ENCODE measurements at regions not wholly inside any gene's neighbourhood (a gene's known extent, or its start where the extent isn't known, plus 50 kb on each side); places are given as distances from the start of the nearest gene placed in this dataset.

DNA sequence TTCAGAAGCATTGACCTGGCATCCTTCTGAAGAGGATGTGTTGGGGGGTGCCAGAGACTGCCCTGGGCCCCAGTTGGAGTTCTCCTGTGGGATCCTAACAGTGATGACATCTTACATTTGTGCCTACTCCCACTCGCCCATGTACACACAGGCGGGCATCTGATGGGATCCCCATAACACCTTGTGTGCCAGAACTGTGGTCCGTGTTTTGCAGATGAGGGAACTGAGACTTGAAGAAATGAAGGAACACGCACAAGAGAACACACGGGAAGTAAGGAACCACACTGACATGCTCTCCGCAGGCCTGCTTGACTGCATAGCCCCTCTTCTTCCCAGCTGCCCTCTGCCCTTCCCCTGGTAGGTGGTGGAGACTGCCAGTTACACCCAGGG lies 255.3 kb downstream of the MYCN start:
- H3K4me1 Mint-ChIP-seq (ENCODE audit: low read depth), result no peaks in the 10 kb centered on the region
- H3K4me3 Mint-ChIP-seq, result no peak overlapping the region
- H3K27me3 Mint-ChIP-seq, result no peaks in the 10 kb centered on the region
- H3K36me3 Mint-ChIP-seq (ENCODE audit: low read depth), result no peaks in the 10 kb centered on the region
- no peak overlapping the region for H3K27ac Mint-ChIP-seq
- intact Hi-C loops (cut with micrococcal nuclease), result no loop called here
- H3K9me3 Mint-ChIP-seq, result no peaks in the 10 kb centered on the region

DNA sequence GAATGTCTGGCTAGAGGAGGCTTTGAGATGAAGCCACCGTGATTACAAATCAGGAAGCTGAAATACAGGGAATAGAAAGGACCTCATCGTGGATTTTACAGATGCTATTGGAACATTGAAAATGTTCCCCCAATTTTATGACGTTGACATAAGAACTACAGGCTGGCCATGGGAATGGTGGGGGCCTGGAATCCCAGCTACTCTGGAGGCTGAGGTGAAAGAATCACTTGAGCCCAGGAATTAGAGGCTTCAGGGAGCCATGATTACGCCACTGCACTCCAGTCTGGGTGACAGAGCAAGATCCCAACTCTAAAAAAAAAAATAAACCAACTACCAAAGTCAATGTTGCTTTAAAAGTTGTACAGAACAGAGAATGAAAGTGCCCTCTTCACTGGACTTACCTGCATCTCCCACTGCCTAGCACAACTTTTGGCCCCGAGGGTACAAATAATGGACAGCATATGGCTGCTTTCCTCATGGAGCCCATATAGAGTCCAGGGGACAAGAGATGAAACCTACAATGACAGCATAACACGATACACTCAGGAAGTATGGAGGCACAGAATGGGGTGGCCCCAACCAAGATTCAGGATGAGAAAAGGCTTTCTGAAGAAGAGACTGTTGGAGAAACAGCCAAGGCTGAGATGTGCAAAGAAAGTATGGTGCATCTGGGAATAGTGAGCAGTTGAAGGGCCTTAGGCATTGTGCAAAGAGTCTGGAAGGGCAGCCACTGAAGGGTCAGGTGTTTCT lies 254.8 kb downstream of the MYCN start:
- no peaks in the 10 kb centered on the region for H3K9me3 Mint-ChIP-seq
- no peaks in the 10 kb centered on the region for H3K4me1 Mint-ChIP-seq (ENCODE audit: low read depth)
- no peak overlapping the region for H3K4me3 Mint-ChIP-seq
- intact Hi-C loops (cut with micrococcal nuclease), result no loop called here
- no peak overlapping the region for H3K27ac Mint-ChIP-seq
- H3K36me3 Mint-ChIP-seq (ENCODE audit: low read depth), result no peaks in the 10 kb centered on the region
- H3K27me3 Mint-ChIP-seq, result no peaks in the 10 kb centered on the region

DNA sequence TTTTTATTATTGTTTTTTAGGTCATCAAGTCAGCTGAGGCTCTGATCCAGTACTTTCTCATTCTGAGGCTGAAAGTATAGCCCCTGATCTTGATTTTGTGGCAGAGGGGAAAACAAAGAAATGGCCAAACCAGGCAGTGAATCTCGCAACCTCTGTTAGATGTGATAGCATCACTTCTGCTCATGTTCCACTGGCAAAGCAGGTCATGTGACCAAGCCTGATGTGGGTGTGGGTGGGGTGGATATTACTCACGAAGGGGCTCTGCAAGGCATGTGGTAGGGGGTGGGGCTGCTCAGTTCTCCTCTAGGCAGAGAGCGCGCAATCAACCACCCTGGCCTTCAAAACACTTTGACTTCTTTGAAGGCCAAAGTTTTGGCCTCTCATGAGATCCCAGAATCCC lies 254.2 kb downstream of the MYCN start:
- Mint-ChIP-seq H3K4me3 (no peak overlapping the region), H3K9me3 (no peaks in the 10 kb centered on the region), H3K27ac (no peak overlapping the region), H3K27me3 (no peaks in the 10 kb centered on the region), H3K4me1 (ENCODE audit: low read depth) (no peaks in the 10 kb centered on the region), H3K36me3 (ENCODE audit: low read depth) (no peaks in the 10 kb centered on the region)
- intact Hi-C loops (cut with micrococcal nuclease), result no loop called here

DNA sequence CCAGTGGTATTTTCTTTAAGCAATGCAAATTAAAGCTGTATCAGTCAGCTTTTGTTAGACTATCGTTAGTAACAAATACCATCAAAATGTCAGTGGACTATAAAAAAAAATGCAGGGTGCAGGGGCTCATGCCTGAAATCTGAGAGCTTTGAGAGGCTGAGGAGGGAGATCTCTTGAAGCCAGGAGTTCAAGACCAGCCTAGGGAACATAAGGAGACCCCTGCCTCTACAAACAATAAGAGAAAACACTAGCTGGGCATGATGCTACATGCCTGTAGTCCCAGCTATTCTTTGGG lies 253.7 kb downstream of the MYCN start:
- no peaks in the 10 kb centered on the region for H3K36me3 Mint-ChIP-seq (ENCODE audit: low read depth)
- no peaks in the 10 kb centered on the region for H3K9me3 Mint-ChIP-seq
- H3K27me3 Mint-ChIP-seq, result no peaks in the 10 kb centered on the region
- H3K4me3 Mint-ChIP-seq, result no peak overlapping the region
- intact Hi-C loops (cut with micrococcal nuclease), result no loop called here
- no peaks in the 10 kb centered on the region for H3K4me1 Mint-ChIP-seq (ENCODE audit: low read depth)
- H3K27ac Mint-ChIP-seq, result no peak overlapping the region

DNA sequence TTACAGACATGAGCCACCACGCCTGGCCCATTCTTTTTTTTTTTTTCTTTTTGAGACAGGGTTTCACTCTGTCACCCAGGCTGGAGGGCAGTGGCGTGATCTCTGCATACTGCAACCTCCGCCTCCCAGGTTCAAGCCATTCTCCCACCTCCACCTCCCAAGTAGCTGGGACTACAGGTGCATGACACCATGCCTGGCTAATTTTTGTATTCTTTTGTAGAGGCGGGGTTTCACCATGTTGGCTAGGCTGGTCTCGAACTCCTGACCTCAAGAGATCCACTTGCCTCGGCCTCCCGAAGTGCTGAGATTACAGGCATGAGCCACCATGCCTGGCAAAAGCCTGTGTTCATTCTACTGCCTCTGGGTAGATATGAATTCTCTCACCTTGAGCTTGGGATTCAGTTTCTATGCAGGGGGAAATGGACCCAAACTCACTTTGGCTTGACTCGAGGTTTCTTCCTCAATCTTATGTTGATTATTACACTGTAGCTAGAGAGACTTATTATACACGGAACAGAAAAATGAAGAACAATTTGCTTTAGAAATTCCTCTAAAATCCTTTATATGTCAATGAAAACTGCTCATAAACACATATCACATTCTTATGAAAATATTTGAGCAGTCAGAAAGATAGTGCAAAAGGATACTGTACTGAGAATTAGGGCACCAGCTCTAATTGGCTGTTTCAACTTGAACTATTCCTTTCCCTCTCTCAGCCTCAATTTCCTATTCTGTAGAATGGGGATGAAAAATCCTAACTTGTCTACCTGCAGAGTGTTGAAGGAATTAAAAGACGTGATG lies 252.3 kb downstream of the MYCN start:
- Mint-ChIP-seq H3K9me3 (no peaks in the 10 kb centered on the region), H3K27me3 (no peaks in the 10 kb centered on the region), H3K4me1 (ENCODE audit: low read depth) (no peaks in the 10 kb centered on the region), H3K4me3 (no peak overlapping the region), H3K27ac (no peak overlapping the region), H3K36me3 (ENCODE audit: low read depth) (no peaks in the 10 kb centered on the region)
- intact Hi-C loops (cut with micrococcal nuclease), result no loop called here

DNA sequence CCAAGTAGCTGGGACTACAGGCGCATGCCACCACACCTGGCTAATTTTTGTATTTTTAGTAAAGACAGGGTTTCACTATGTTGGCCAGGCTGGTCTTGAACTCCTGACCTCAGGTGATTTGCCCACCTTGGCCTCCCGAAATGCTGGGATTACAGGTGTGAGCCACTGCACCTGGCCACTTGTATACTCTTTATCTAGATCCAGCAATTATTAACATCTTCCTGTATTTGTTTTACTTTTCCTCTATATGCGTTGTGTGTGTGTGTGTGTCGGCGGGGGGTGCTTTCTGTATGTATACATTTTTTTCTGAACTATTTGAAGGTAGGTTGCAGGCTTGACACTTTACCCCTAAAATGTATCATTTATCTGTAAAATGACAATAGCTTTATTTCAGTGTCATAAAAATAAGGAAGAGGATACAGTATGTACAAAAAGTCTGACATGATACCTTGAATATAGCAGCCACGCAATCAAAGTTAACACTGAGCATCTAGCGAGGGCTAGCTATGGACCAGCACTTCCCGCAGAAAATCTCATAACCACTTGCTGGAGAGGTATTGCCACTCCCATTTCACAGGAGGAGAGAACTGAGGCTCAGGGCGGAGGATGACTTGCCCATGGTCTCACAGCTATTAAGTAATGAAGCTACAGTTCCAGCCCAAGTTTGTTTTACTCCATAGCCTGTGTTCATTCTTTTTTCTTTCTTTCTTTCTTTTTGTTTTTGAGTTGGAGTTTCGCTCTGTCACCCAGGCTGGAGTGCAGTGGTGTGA lies 251.3 kb downstream of the MYCN start:
- Mint-ChIP-seq H3K27me3 (no peaks in the 10 kb centered on the region), H3K4me1 (ENCODE audit: low read depth) (no peaks in the 10 kb centered on the region), H3K9me3 (no peaks in the 10 kb centered on the region), H3K27ac (no peak overlapping the region), H3K4me3 (no peak overlapping the region), H3K36me3 (ENCODE audit: low read depth) (no peaks in the 10 kb centered on the region)
- intact Hi-C loops (cut with micrococcal nuclease), result no loop called here

DNA sequence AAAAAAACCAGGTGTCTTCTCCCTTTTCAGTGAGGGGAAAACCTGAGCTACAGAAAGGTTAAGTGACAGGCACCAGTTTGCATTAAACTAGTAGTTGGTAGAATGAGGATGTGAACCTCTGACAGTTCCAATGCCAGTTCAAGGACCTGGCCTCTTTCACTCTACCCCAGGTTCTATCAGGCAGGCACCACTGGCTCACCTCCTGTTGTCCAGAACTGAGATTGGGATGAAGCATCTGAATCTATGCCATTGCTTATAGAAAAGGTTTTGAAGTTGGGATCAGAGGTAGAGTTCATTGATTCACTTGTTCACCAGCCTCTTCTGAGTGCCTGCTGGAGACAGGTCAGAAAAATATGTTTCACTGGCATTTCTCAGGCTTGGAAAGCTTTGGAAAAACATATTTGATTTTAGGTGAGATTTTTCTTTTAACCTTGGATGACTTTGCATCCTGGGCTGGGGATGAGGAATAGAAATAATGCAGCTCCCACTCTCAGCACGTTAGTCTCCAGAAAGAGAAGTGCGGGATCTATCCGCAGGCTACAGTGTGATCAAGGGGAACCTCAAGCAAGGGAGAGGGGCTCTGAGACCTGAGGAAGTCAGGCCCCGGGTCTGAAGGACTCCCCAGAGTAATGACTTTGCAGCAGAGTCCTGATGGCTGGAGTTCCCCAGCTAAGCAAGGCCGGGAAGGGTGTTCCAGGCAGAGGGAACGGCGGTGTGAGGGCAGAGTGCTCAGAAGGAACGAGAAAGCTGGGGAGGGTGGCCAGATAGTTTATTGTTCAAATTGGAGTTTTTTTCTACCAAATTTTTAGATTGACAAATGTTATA lies 250.3 kb downstream of the MYCN start:
- Mint-ChIP-seq H3K27ac (no peak overlapping the region), H3K36me3 (ENCODE audit: low read depth) (no peaks in the 10 kb centered on the region), H3K4me1 (ENCODE audit: low read depth) (no peaks in the 10 kb centered on the region), H3K4me3 (no peak overlapping the region), H3K27me3 (no peaks in the 10 kb centered on the region), H3K9me3 (no peaks in the 10 kb centered on the region)
- intact Hi-C loops (cut with micrococcal nuclease), result no loop called here

DNA sequence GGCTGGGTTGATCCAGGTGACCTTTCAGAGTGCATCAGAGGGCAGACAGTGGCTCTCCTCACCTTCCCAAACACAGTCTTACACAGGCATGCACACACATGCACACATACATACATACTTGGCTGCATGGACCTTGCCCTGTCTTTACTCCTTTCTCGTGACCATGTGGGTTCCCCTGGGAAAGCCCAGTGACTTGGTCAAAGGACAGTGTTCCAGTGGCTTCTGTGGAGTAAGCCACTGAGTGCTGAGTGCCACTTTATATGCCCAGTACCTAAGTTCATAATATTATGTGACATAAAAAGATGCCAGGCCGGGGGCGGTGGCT lies 249.4 kb downstream of the MYCN start:
- Mint-ChIP-seq H3K4me3 (no peak overlapping the region), H3K4me1 (ENCODE audit: low read depth) (no peaks in the 10 kb centered on the region), H3K27me3 (no peaks in the 10 kb centered on the region), H3K27ac (no peak overlapping the region), H3K9me3 (no peaks in the 10 kb centered on the region), H3K36me3 (ENCODE audit: low read depth) (no peaks in the 10 kb centered on the region)
- intact Hi-C loops (cut with micrococcal nuclease), result no loop called here

DNA sequence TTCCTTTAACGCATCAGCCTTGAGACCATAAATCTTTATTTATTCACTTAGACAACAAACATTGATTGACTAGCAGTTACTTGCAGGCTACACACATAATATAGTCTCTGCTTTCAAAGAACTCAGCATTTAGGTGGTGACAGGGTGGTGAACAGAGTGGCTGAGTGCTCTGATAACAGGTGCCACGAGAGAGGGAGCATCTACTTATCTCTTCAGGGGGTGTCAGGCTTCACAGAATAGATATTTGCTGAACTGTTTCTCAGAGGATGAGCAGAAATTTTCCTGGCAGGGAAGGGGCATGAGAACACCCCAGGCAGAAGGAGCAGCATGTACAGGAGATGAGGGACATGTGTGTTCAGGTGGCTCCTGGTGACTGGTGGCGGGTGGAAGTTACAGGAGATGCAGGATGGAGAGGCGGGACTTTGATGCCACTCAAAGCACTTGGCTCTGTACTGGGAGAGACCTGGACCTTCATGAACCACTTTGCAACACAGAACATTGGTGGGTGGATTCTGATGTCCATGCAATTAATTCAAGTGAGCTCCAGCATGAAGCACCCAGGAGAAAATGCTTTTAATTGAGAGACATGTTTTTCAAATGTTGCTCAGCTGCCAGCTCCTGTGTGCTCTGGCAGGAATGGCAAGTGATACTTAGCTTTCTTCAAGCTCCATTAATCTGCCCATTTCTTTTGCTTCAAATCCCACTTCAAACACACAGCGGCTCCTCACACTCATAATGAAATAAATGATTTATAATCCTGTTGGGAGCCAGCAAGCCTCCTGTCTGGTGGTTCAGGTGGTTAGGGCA lies 248.9 kb downstream of the MYCN start:
- Mint-ChIP-seq H3K4me1 (ENCODE audit: low read depth) (no peaks in the 10 kb centered on the region), H3K27me3 (no peaks in the 10 kb centered on the region), H3K36me3 (ENCODE audit: low read depth) (no peaks in the 10 kb centered on the region), H3K27ac (no peak overlapping the region), H3K9me3 (no peaks in the 10 kb centered on the region), H3K4me3 (no peak overlapping the region)
- intact Hi-C loops (cut with micrococcal nuclease), result no loop called here

DNA sequence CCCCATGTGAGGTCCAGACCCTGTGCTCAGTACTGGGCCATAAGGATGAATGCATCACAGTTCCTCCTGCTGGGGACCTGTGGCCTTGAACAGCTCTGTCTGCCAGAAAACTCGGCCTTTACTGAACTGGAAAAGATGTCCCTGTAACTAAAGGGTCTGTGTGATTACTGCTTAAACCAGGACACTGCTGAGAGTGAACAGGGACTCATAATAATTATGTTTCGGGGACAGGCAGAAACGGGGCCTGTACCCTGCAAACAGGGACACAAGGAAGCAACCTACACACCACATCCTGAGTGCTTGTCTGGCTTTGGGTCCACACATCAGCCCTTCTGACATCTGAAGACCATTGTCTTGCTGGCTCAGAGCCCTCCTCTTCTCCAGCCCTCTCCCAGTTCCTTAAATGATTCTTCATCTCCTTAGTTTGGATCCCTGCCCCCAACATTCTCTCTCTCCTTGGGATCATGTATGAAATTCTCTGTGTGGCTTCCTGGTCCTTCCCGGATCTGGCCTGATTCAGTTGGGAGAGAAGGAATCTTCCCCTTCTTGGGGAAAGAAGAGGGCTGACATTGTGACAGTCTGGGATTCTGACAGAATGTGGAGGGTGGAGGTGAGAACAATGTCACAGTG lies 248.0 kb downstream of the MYCN start:
- intact Hi-C loops (cut with micrococcal nuclease), result no loop called here
- Mint-ChIP-seq H3K36me3 (ENCODE audit: low read depth) (no peaks in the 10 kb centered on the region), H3K27me3 (no peaks in the 10 kb centered on the region), H3K9me3 (no peaks in the 10 kb centered on the region), H3K4me3 (no peak overlapping the region), H3K27ac (no peak overlapping the region), H3K4me1 (ENCODE audit: low read depth) (no peaks in the 10 kb centered on the region)

DNA sequence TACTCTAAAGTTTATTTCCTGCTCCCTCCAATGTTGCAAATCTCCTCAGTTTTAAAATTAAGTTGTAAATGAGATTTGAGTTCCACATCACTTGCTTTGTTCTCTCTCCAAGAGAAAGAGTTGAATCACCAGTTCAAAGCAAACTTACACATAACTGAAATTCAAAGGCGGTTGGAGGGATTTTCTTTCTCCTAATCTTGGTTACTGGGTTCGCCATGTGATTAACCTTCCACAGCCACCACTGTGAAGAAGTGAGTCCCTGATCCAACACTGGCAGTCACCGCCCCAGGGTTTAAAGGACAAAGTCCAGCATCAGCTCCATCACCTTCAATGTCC lies 247.1 kb downstream of the MYCN start:
- H3K9me3 Mint-ChIP-seq, result no peaks in the 10 kb centered on the region
- no peaks in the 10 kb centered on the region for H3K4me1 Mint-ChIP-seq (ENCODE audit: low read depth)
- H3K27ac Mint-ChIP-seq, result no peak overlapping the region
- H3K36me3 Mint-ChIP-seq (ENCODE audit: low read depth), result no peaks in the 10 kb centered on the region
- H3K27me3 Mint-ChIP-seq, result no peaks in the 10 kb centered on the region
- H3K4me3 Mint-ChIP-seq, result no peak overlapping the region
- intact Hi-C loops (cut with micrococcal nuclease), result no loop called here

DNA sequence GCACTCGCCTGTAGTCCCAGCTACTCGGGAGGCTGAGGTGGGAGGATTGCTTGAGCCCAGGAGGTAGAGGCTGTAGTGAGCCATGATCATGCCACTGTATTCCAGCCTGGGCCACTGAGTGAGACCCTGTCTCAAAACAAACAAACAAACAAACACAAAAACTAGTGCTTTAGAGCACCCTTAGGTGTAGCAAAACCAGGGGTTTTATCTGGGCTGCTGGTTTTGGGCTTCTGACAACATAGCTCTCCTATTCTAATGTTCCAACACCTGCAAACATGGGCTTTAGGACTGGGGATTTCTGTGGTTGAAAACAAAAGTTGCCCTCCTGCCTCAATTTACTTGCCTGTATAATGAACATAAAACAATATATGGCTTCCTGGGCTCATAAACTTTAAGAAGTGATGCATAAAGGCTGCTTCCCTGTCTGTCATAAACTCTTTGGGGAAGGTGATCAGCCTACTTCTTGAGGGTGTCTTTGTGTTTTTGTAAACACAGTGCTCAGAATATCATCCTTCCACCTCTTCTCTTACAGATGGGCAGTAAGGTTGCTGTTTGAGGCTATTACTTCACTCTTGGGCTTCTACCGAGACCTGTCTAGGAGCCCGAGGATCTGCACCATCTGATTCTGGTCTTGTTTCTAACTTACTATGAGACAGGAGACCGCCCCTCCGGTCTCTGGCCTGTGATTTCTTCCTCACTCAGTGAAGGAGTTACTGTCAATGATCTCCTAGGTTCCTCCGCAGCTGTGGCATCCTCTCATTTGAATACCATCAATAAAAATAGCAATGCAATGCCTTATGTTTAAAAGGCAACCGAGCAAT lies 246.5 kb downstream of the MYCN start:
- intact Hi-C loops (cut with micrococcal nuclease), result no loop called here
- H3K4me1 Mint-ChIP-seq (ENCODE audit: low read depth), result no peaks in the 10 kb centered on the region
- H3K27ac Mint-ChIP-seq, result no peak overlapping the region
- no peaks in the 10 kb centered on the region for H3K9me3 Mint-ChIP-seq
- H3K27me3 Mint-ChIP-seq, result no peaks in the 10 kb centered on the region
- no peaks in the 10 kb centered on the region for H3K36me3 Mint-ChIP-seq (ENCODE audit: low read depth)
- H3K4me3 Mint-ChIP-seq, result no peak overlapping the region
